Tibial nerve (tissue), 3 donors: ENCODE measurements at regions not wholly inside any gene's neighbourhood (a gene's known extent, or its start where the extent isn't known, plus 50 kb on each side); places are given as distances from the start of the nearest gene placed in this dataset.

Experiments
- CTCF ChIP-seq, 5 experiments: fragments of 200-600 bp in 3 of 5; fragments of 450-650 bp in 2 of 5; sonication (generic) in 3 of 5; IDR thresholded peaks; one replicate each; pipeline ENCODE4 v1.5.1; 2016 to 2019; ENCODE audit warnings: antibody characterized with exemption in 5 of 5, mild to moderate bottlenecking in 3 of 5, moderate library complexity in 2 of 5
- POLR2A ChIP-seq, 2 donors: fragments of 450-650 bp; IDR thresholded peaks; one replicate each; pipeline ENCODE4 v1.6.1; 2017; ENCODE audit warnings: antibody characterized with exemption in 2 of 2, mild to moderate bottlenecking in 2 of 2, moderate library complexity in 2 of 2

DNA sequence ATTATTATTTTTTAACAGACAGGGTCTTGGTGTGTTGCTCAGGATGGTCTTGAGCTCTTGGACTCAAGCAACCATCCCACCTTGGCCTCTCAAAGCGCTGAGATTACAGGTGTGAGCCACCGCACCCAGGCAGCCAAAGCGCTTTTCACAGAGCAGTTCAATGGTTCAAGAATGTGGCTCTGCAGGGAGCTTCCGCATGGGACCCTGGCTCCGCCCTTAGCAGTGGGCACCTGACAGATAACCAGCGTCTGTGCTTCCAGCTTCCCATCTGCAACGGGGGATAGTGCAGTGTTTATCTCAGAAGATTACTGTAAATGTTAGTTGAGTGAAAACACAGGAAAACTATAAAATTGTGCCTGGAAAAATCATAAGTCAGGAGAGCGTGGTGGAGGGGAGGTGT is 99.4 kb downstream of the KCNJ12 start:
- TF ChIP-seq POLR2A (IDR thresholded peaks at IDR 0.05) (no peak), CTCF (IDR thresholded peaks at IDR 0.05) (no peak)
